ENCODE measurements at regions not wholly inside any gene's neighbourhood (a gene's known extent, or its start where the extent isn't known, plus 50 kb on each side); places are given as distances from the start of the nearest gene placed in this dataset.
"Not testable (repeated sequence)": the region's sequence is repeated elsewhere in the genome, so short reads cannot be mapped to it uniquely, and the experiment has no call there.

DNA sequence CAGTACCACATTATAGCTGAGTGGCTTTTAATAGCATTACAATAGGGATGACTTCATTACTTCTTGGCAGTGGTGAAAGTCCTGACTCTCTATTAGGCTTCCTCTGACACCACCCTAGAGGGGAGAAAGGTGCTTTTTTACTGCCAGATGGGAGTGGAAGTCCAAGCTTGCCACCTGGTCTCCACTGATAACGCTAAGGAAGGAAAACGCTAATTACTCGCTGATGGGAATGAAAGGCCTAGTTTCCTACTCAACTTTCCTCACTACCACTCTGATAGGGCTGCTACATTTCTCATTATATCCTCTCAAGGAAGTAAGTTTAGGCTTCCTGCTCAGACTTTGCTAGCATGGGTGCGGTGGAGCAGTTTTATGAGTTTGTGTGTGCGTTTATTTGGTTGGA lies 62.3 kb upstream of the PAGE3 start:
- H3K9me3 ChIP-seq (ENCODE audit: control insufficient read depth, insufficient read depth, low read length): no peaks in the 10 kb centered on the region
- no peak overlapping the region for H3K9ac ChIP-seq (ENCODE audit: low read depth, low read length)
- no peaks in the 10 kb centered on the region for H3K4me1 ChIP-seq (ENCODE audit: insufficient read depth, low read length)

DNA sequence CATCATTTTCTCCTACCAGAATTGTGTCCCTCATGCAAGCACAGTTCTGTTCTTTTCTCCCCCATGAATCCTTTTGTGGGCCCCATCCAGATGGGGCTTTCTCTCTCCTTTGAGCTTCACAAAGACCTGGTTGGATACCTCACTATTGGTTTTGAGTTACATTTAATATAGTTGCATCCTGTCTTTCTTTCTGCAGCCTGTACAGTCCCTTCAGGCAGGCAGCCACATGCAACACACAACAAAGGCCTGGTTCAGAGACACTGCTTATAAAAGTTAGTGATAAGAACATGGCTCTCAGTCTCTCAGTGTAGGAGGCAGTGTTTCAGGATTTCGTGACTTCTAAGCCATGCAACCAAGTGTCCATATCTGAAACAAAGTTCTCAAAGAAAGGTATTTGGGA lies 70.6 kb upstream of the PAGE3 start:
- no peak overlapping the region for H3K9ac ChIP-seq (ENCODE audit: low read depth, low read length)
- no peaks in the 10 kb centered on the region for H3K9me3 ChIP-seq (ENCODE audit: control insufficient read depth, insufficient read depth, low read length)
- H3K36me3 ChIP-seq (ENCODE audit: insufficient read depth, low read length): no peaks in the 10 kb centered on the region
- no peaks in the 10 kb centered on the region for H3K4me1 ChIP-seq (ENCODE audit: insufficient read depth, low read length)

More for the DNA sequence above, 62.3 kb upstream of the PAGE3 start:
- H3K36me3 ChIP-seq (ENCODE audit: insufficient read depth, low read length): no peaks in the 10 kb centered on the region

DNA sequence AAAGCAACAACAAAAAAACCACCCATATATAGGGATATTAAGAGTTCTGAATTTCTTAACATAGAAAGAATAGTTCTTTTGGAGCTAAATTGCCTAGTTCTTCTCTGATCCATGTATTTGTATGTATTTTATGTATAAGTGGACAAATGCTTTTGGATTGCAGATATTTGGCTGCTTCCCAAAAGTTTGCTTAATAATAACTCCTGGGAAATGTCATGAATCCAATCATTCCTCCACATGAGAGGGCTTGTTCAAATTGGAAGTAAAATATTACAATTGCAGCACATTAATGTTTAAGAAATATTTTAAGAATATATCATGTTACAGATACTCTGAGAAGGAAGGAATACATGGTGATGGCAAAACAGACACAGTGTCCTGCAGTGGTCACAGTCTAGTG lies 71.5 kb upstream of the PAGE3 start:
- Histone ChIP-seq H3K36me3 (ENCODE audit: insufficient read depth, low read length) (no peaks in the 10 kb centered on the region), H3K4me1 (ENCODE audit: insufficient read depth, low read length) (no peaks in the 10 kb centered on the region), H3K9ac (ENCODE audit: low read depth, low read length) (no peak overlapping the region), H3K9me3 (ENCODE audit: control insufficient read depth, insufficient read depth, low read length) (no peaks in the 10 kb centered on the region)

DNA sequence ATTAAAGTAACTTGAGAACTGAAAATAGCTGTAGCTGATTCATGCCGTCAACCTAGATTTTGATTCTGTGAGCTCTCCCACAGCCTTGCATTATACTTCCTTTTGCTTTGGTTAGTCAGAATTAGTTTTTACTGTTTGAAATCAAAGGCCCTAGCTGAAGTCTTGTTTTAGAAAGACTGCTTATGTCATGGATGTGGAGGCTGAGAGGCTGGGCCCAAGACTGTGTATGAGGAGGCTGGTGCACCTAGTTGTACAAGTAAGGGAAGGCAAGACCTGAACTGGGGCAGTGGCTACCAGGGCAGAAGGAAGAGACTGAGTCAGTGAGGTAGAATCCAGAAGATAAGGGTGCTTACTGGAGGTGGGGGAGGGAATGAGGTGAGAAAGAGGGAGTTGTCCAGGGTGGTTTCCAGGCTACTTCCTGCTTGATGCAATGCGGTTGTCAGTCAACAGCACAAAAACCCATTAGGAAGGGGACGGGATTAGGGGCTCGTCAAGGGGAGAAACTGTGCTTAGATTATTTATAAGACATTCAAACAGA lies 76.2 kb upstream of the PAGE3 start:
- Histone ChIP-seq H3K9ac (ENCODE audit: low read depth, low read length) (no peak overlapping the region), H3K4me1 (ENCODE audit: insufficient read depth, low read length) (0 out of 2 replicates have a peak, but pooled peaks cover 6% of the 10 kb centered on the region), H3K9me3 (ENCODE audit: control insufficient read depth, insufficient read depth, low read length) (no peaks in the 10 kb centered on the region), H3K36me3 (ENCODE audit: insufficient read depth, low read length) (no peaks in the 10 kb centered on the region)

DNA sequence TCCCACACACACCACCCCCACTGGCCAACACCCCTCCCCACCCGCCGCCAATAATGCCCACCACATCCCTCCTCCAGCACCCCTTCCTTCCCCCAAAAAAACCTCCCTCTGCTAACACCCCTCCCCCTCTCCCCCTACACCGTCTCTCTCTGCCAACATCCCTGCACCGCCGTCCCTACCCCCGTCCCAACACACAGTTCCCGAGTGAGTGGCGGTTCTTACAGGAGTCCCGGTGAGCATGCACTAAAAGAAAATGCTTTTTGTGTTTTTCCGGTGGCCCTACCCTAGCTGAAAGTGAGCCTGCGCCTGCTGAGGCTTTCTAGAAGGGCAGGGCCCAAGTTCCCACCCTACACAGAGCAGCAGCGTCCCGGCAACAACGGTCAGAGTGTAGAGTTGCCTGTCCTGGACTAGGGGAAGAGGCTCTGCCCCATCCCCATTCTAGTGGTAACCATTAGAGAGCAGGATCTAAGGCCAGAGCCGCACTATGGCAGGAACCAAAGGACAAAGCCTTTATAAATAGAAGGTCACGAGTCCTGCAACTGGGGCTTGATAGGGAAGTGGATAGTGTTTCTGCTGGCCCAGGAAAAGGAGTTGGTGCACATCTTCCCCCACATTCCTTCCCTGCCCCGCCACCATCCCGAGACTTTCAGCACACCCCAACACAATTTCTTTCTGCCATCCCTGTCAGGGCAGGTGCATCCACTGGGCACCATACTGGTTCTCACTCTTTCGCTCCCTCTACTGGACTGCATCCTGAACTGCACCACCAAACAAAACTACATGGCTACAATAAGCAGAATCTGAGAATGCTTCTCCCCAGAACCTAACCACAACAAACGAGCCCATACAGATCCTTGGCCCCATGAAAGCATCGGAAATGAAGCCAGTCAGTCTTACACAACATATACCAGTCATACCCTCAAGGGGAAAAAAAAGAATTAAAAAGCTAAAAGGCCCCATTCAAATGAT lies 78.1 kb upstream of the PAGE3 start:
- Histone ChIP-seq H3K9me3 (ENCODE audit: control insufficient read depth, insufficient read depth, low read length) (no peaks in the 10 kb centered on the region), H3K36me3 (ENCODE audit: insufficient read depth, low read length) (no peaks in the 10 kb centered on the region), H3K4me1 (ENCODE audit: insufficient read depth, low read length) (0 out of 2 replicates have a peak, but pooled peaks cover 6% of the 10 kb centered on the region), H3K9ac (ENCODE audit: low read depth, low read length) (peak overlapping the region; percentile 21; the same call in 1 of the 2 replicates)

DNA sequence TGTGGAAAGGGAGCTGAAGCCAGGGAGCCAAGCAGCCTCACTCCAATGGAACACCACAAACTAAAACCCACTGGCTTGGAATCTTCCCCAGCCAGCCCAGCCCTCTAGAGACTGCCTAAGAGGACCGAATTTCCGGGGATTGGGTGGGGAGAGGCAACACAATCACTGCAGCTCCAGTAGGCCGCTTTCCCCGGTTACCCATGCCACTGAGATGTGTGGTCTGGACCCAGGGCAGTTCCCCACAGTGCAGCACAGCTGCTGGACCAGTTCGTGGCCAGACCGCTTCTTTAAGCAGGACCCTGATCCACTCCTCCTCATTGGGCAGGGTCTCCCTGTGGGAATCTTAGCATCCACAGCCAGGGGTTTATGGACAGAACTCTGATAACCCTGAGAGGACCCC lies 91.9 kb upstream of the PAGE3 start:
- Histone ChIP-seq H3K9ac (ENCODE audit: low read depth, low read length) (no peak overlapping the region), H3K36me3 (ENCODE audit: insufficient read depth, low read length) (no peaks in the 10 kb centered on the region), H3K9me3 (ENCODE audit: control insufficient read depth, insufficient read depth, low read length) (no peaks in the 10 kb centered on the region), H3K4me1 (ENCODE audit: insufficient read depth, low read length) (no peaks in the 10 kb centered on the region)

DNA sequence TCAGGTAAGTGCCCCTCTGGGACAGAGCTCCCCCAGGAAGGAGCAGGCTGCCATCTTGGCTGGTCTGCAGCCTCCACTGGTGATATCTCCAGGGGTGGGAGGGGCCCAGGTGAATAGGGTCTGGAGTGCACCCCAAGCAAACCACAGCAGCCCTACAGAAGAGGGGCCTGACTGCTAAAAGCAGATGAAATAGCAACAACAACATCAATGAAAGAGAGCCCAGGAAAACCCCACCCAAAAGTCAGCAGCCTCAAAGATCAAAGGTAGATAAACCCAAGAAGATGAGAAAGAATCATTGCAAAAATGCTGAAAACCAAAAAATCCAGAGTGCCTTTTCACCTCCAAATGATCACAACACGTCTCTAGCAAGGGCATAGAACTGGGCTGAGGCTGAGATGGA lies 92.5 kb upstream of the PAGE3 start:
- Histone ChIP-seq H3K4me1 (ENCODE audit: insufficient read depth, low read length) (no peaks in the 10 kb centered on the region), H3K9me3 (ENCODE audit: control insufficient read depth, insufficient read depth, low read length) (no peaks in the 10 kb centered on the region), H3K36me3 (ENCODE audit: insufficient read depth, low read length) (no peaks in the 10 kb centered on the region), H3K9ac (ENCODE audit: low read depth, low read length) (no peak overlapping the region)

DNA sequence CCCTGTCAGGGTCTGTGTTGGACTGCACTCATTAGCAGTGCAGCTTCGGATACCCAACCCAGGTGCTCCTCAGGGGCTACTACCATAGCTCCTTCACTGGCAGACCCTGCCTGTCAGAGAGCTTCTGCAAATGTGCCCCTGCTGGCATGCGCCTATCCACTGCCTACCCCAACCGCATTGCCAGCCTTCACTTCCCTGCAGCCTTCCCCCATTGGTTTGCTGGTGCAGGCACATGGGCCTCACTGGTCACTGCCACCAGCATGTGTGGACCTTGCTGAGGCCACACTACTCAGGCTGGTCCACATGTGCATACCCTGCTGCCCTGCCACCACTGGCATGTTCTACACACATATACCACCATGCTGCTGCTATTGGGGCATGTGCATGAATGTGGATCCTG lies 72.5 kb upstream of the MAGEH1 start:
- Histone ChIP-seq H3K36me3 (ENCODE audit: insufficient read depth, low read length) (no peaks in the 10 kb centered on the region), H3K4me1 (ENCODE audit: insufficient read depth, low read length) (no peaks in the 10 kb centered on the region), H3K9me3 (ENCODE audit: control insufficient read depth, insufficient read depth, low read length) (no peaks in the 10 kb centered on the region), H3K9ac (ENCODE audit: low read depth, low read length) (no peak overlapping the region)

DNA sequence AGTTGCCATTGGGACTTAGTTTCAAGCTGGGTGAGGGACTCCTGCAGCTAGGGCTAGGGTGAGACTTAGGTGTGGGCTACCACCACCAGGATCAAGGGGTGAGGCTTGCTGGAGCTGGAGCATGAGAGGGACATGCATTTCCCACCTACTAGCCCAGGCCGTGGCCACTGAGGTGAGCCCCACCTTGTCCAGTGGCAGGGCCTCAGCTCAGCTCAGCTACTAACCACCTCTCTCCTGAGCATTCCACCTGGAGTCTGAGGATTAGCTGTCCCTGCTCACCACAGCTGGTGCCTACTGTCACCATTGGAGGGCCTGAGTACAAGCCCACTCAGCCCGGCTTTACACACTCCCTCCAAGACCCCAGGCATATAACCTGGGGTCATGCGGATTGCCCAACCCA lies 62.6 kb upstream of the MAGEH1 start:
- no peaks in the 10 kb centered on the region for H3K9me3 ChIP-seq (ENCODE audit: control insufficient read depth, insufficient read depth, low read length)
- no peaks in the 10 kb centered on the region for H3K36me3 ChIP-seq (ENCODE audit: insufficient read depth, low read length)
- H3K9ac ChIP-seq (ENCODE audit: low read depth, low read length): no peak overlapping the region
- H3K4me1 ChIP-seq (ENCODE audit: insufficient read depth, low read length): no peaks in the 10 kb centered on the region

DNA sequence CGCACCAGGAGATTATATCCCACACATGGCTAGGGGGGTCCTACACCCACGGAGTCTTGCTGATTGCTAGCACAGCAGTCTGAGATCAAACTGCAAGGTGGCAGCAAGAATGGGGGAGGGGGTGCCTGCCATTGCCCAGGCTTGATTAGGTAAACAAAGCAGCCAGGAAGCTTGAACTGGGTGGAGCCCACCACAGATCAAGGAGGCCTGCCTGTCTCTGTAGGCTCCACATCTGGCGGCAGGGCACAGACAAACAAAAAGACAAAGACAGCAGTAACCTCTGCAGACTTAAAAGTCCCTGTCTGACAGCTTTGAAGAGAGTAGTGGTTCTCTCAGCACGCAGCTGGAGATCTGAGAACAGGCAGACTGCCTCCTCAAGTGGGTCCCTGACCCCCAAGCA lies 55.1 kb upstream of the MAGEH1 start:
- not testable (repeated sequence) for H3K9ac ChIP-seq (ENCODE audit: low read depth, low read length)

More for the DNA sequence above, 55.1 kb upstream of the MAGEH1 start:
- H3K36me3 ChIP-seq (ENCODE audit: insufficient read depth, low read length); H3K4me1 ChIP-seq (ENCODE audit: insufficient read depth, low read length); H3K9me3 ChIP-seq (ENCODE audit: control insufficient read depth, insufficient read depth, low read length): not testable (repeated sequence)
